ENCODE measurements at regions not wholly inside any gene's neighbourhood (a gene's known extent, or its start where the extent isn't known, plus 50 kb on each side); places are given as distances from the start of the nearest gene placed in this dataset.

DNA sequence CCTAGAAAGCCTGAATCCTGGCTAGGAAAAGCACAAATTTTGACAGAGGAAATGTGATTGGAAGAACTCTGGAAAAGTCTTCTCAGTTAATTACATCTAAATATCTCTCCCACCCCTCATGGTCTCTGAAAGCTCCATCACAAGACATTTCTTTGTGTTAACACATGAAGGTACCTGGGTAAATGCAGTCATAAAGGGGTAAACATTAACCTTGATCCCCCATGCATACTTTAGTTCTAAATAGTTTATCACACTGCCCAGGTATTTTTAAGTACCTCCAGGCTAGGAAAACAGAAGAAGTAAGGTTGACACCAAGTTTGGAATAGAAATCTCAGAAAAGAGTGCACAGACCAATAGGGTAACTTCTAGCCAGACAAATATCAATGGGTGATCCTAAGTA lies 334.5 kb downstream of the PIK3R1 start:
- in situ Hi-C loops (cut with HindIII; ENCODE audit: low pct_unique_long_range_greater_than_20kb, low sequenced_read_pairs): no loop called here
- no peak for DNase-seq (ENCODE audit: low read depth in 1 of 2, low spot score in 1 of 2)
- TF ChIP-seq JUND (IDR thresholded peaks at IDR 0.05; ENCODE audit: low read depth): no peak

- in situ Hi-C loops (cut with HindIII; ENCODE audit: low pct_unique_long_range_greater_than_20kb, low sequenced_read_pairs): no loop called here
- TF ChIP-seq JUND (IDR thresholded peaks at IDR 0.05; ENCODE audit: low read depth): no peak
- DNase-seq (ENCODE audit: low read depth in 1 of 2, low spot score in 1 of 2): no peak
Measured at GRCh38 chr5:68551436-68551835, 335.9 kb downstream of the PIK3R1 start.

- in situ Hi-C loops (cut with HindIII; ENCODE audit: low pct_unique_long_range_greater_than_20kb, low sequenced_read_pairs): no loop called here
- no peak for TF ChIP-seq JUND (IDR thresholded peaks at IDR 0.05; ENCODE audit: low read depth)
- DNase-seq (ENCODE audit: low read depth in 1 of 2, low spot score in 1 of 2): peak in 1 of 2 experiments; percentile 73
Measured at GRCh38 chr5:68554571-68555279, 339.2 kb downstream of the PIK3R1 start.

DNA sequence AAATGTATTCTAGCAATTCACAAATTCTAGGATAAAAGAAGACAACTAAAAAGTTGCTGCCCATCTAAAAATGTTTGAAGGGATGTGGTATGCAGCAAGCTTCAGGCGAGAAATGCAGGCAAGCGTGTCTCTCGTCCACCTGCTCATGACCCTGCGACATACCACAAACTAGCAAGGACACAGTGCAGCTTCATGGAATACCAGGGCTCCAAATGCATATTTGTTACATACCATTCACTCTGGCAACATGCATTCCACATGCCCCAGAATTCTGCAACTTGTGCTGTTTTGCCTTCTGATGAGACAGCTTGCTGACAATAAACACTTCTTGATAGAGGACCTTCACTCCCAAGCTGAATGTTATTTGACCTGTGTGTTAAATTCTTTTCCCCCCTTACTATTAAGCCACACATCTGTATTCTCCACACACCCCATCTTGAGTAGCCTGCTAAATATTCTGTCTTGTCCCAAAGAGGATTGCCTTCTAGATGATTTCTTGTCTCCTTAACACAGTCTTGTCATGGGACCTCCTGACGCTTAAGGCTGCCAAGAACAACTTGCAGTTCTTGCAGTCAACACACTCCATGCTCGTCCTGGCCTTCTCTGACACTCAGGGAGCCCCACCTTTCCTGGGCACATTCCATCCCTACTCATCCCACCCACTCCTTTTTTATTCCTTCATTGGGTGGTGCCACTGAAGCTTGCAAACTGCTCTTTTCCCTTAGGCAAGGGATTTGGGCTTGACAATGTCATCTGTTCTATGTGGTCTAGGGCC lies 340.5 kb downstream of the PIK3R1 start:
- no peak for TF ChIP-seq JUND (IDR thresholded peaks at IDR 0.05; ENCODE audit: low read depth)
- in situ Hi-C loops (cut with HindIII; ENCODE audit: low pct_unique_long_range_greater_than_20kb, low sequenced_read_pairs): no loop called here
- no peak for DNase-seq (ENCODE audit: low read depth in 1 of 2, low spot score in 1 of 2)

GRCh38 chr5:68557162-68557936 lies 341.8 kb downstream of the PIK3R1 start:
- TF ChIP-seq JUND (IDR thresholded peaks at IDR 0.05; ENCODE audit: low read depth): no peak
- DNase-seq (ENCODE audit: low read depth in 1 of 2, low spot score in 1 of 2): no peak
- in situ Hi-C loops (cut with HindIII; ENCODE audit: low pct_unique_long_range_greater_than_20kb, low sequenced_read_pairs): no loop called here

- no peak for TF ChIP-seq JUND (IDR thresholded peaks at IDR 0.05; ENCODE audit: low read depth)
- DNase-seq (ENCODE audit: low read depth in 1 of 2, low spot score in 1 of 2): peak in 1 of 2 experiments; percentile 54
- in situ Hi-C loops (cut with HindIII; ENCODE audit: low pct_unique_long_range_greater_than_20kb, low sequenced_read_pairs): no loop called here
Measured at GRCh38 chr5:68562308-68562707, 346.8 kb downstream of the PIK3R1 start.

GRCh38 chr5:68565427-68565826 lies 349.9 kb downstream of the PIK3R1 start:
- TF ChIP-seq JUND (IDR thresholded peaks at IDR 0.05; ENCODE audit: low read depth): no peak
- in situ Hi-C loops (cut with HindIII; ENCODE audit: low pct_unique_long_range_greater_than_20kb, low sequenced_read_pairs): no loop called here
- DNase-seq (ENCODE audit: low read depth in 1 of 2, low spot score in 1 of 2): no peak

DNA sequence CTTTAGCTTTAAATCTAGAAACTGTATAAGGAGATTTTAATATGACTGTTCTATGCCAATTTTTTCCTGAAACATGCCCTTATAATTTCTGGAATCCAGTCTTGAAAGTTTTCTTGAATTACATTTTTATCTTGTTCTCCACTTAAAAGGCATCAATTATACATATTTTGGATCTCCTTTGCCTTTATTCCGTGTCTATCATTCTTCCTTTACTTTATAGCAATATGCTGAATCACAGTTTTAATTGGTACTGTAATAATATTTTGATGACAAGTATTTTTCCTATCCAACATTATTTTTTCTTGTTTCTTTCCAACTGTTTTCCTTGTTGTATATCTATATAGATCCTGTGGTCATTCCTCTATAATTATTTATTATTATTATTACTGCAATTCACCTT lies 361.2 kb downstream of the PIK3R1 start:
- in situ Hi-C loops (cut with HindIII; ENCODE audit: low pct_unique_long_range_greater_than_20kb, low sequenced_read_pairs): no loop called here
- no peak for TF ChIP-seq JUND (IDR thresholded peaks at IDR 0.05; ENCODE audit: low read depth)

DNA sequence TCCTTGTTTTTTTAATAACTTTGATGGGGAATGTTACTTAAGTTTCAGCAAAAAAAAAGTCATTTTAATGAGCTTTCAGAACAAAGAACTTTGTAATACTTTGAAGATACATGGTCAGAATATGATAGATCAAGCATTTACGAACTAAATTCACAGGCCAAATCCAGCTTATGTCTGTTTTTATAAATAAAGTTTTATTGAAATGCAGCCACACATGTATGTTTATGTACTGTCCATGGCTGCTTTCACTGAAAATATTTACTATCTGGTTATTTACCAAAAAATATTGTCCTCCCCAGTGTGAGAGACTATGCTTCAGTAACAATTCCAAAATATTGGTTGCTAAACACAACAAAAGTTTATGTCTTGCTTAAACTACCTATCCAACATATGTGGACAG lies 366.7 kb downstream of the PIK3R1 start:
- DNase-seq (ENCODE audit: low read depth in 1 of 2, low spot score in 1 of 2): no peak
- in situ Hi-C loops (cut with HindIII; ENCODE audit: low pct_unique_long_range_greater_than_20kb, low sequenced_read_pairs): no loop called here
- no peak for TF ChIP-seq JUND (IDR thresholded peaks at IDR 0.05; ENCODE audit: low read depth)

More for the DNA sequence above, 361.2 kb downstream of the PIK3R1 start:
- DNase-seq (ENCODE audit: low read depth in 1 of 2, low spot score in 1 of 2): no peak

DNA sequence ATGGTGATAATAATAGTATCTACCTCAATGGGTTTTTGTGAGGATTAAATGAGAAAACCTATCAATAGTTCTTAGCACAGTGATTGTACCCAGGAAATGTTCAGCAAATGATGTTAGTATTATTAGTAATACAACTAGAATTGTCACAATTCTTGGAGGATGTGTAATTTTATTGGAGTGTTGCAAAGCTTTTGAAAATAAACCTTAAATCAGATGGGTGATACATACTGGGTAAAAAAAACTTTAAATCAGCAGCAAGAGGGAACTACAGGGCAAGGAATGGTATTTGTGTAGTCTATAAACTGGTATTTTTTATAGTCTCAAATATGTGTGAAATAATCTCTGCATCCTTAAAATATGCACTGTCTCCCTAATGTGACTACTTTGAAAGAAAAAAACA lies 371.6 kb downstream of the PIK3R1 start:
- DNase-seq (ENCODE audit: low read depth in 1 of 2, low spot score in 1 of 2): no peak
- no peak for TF ChIP-seq JUND (IDR thresholded peaks at IDR 0.05; ENCODE audit: low read depth)
- in situ Hi-C loops (cut with HindIII; ENCODE audit: low pct_unique_long_range_greater_than_20kb, low sequenced_read_pairs): no loop called here

DNA sequence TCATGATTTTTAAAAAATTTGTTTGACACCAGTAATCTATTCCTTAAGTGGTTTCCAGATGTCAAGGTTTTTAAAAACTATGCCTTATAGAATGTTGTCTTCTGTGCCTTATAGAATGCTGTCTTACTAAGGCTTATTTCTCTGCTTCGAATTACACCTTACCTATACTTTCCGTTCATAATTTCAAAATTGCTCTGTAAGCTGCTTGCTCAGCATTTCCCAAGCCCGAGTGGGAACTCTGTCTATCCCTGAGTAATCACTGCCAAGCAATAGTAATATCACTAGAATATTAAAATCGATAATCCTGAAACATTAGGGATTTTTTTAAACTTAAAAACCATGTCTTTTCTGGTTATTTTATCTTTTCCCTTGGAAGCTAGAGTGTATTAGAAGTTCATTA lies 376.3 kb downstream of the PIK3R1 start:
- TF ChIP-seq JUND (IDR thresholded peaks at IDR 0.05; ENCODE audit: low read depth): no peak
- in situ Hi-C loops (cut with HindIII; ENCODE audit: low pct_unique_long_range_greater_than_20kb, low sequenced_read_pairs): no loop called here
- no peak for DNase-seq (ENCODE audit: low read depth in 1 of 2, low spot score in 1 of 2)

DNA sequence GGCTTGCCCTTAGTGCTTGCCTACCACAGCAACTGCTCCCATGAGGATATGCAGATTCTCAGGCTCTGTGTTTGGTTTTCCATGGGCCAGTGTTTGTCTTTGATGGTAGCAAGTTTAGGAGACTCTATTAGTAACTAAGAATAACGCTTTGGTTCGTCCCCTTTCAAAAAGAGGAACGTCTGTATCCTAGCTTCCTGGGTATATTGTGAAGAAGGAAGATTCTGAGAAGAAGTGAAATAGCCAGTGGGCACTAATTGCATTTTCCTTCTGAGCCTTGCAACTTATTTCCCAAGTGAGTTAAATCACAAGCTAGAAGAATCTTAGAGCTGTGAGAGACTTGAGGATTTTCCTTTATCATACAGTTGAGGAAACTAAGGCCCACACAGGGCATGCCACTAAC lies 376.8 kb downstream of the PIK3R1 start:
- in situ Hi-C loops (cut with HindIII; ENCODE audit: low pct_unique_long_range_greater_than_20kb, low sequenced_read_pairs): no loop called here
- no peak for DNase-seq (ENCODE audit: low read depth in 1 of 2, low spot score in 1 of 2)
- no peak for TF ChIP-seq JUND (IDR thresholded peaks at IDR 0.05; ENCODE audit: low read depth)

- TF ChIP-seq JUND (IDR thresholded peaks at IDR 0.05; ENCODE audit: low read depth): no peak
- in situ Hi-C loops (cut with HindIII; ENCODE audit: low pct_unique_long_range_greater_than_20kb, low sequenced_read_pairs): no loop called here
- DNase-seq (ENCODE audit: low read depth in 1 of 2, low spot score in 1 of 2): peak in 1 of 2 experiments; percentile 78
Measured at GRCh38 chr5:68593211-68593671, 377.7 kb downstream of the PIK3R1 start.

Data from T47D (cell line).